HG02840 (cell line): ENCODE measurements at regions not wholly inside any gene's neighbourhood (a gene's known extent, or its start where the extent isn't known, plus 50 kb on each side); places are given as distances from the start of the nearest gene placed in this dataset.
A peak's percentile ranks its signal among the peaks of the same experiment; 100 is the strongest.

Experiments used
- ATAC-seq: cut with Tn5 transposase; IDR thresholded peaks from one replicate; pipeline ENCODE4 v1.9.1; 2021; ENCODE audit warnings: mild to moderate bottlenecking, moderate library complexity, moderate number of reproducible peaks; ENCODE audit not compliant: unreplicated experiment, low FRiP score

- no peak for ATAC-seq
These were observed 56.8 kb upstream of the EMCN start for GRCh38 chr4:100574607-100575006.

DNA sequence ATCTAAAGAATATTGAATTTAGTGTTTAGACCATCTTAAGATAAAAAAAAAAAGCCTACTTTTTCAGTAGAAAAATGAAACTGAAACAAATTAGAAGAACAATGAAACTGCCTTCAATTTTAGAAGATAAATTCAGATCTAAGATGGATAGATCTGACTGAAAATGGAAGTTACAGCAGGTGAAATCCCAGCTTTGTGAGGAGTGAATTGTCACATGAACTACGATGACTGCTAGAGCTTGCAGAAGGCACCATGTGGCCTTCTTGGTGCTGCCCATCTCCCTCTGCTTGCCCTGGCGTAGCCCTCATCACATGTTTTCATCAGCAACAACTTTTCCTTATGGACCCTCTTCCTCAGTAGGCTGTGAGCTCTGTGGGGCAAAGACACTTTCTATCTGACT lies 51.4 kb upstream of the EMCN start:
- peak; percentile 56 for ATAC-seq
